ENCODE measurements at regions not wholly inside any gene's neighbourhood (a gene's known extent, or its start where the extent isn't known, plus 50 kb on each side); places are given as distances from the start of the nearest gene placed in this dataset.

GRCh38 chr15:87433871-87434270 lies 822.7 kb downstream of the NTRK3 start:
- ATAC-seq = no peak
- in situ Hi-C loops (cut with HindIII; ENCODE audit: extremely low pct_ligation_motif_present, low pct_unique_long_range_greater_than_20kb) (no loop called here), intact Hi-C loops (cut with micrococcal nuclease; ENCODE audit: unreplicated experiment) (no loop called here)
- no peak for FAIRE-seq
- Histone ChIP-seq H3K27ac (ENCODE audit: extremely low read length, insufficient read depth, low read length) (no peak overlapping the region), H3K9me3 (ENCODE audit: low read length) (peaks cover 80% of the 10 kb centered on the region), H3K9ac (ENCODE audit: insufficient read depth, low read depth, low read length) (no peak overlapping the region), H3K79me2 (ENCODE audit: insufficient read depth, low read length) (no peaks in the 10 kb centered on the region), H4K20me1 (ENCODE audit: insufficient read depth, low read length) (no peaks in the 10 kb centered on the region), H3K4me2 (ENCODE audit: low read depth, low read length) (no peak overlapping the region), H3K27me3 (ENCODE audit: control insufficient read depth in 1 of 2, insufficient read depth in 2 of 2, low read length in 2 of 2) (no peaks in the 10 kb centered on the region), H3K4me1 (ENCODE audit: insufficient read depth, low read length) (no peaks in the 10 kb centered on the region), H3K4me3 (replicated peaks in 1 of 3; ENCODE audit: insufficient read depth in 1 of 3, low read depth in 2 of 3, low read length in 3 of 3) (no peak overlapping the region), H2AFZ (ENCODE audit: low read length) (no peak overlapping the region), H3K36me3 (replicated peaks in 1 of 2; ENCODE audit: control insufficient read depth in 1 of 2, insufficient read depth in 2 of 2, low read length in 2 of 2) (no peaks in the 10 kb centered on the region)
- POLR2A ChIA-PET = no interaction called here
- no peak for DNase-seq (ENCODE audit: low spot score)
- BruUV-seq (replicated peaks) = no TSS peak
- CTCF ChIA-PET (ENCODE audit: low intra/inter-chr PET ratio, low total read pairs) = no interaction called here
- WGBS (ENCODE audit: low lambda C conversion rate) = 0% methylated on average over 1 of the region's 1 CpG
- TF ChIP-seq ELF4 (CRISPR knock-in tag; IDR thresholded peaks at IDR 0.05; ENCODE audit: borderline replicate concordance) = no peak
- TF ChIP-seq CBX2 (IDR thresholded peaks at IDR 0.05; ENCODE audit: low read depth, low read length) = no peak
- no peak for TF ChIP-seq CBX2 (CRISPR knock-in tag; IDR thresholded peaks at IDR 0.05; ENCODE audit: low read depth)
- no peak for TF ChIP-seq RELA (CRISPR knock-in tag; IDR thresholded peaks at IDR 0.05)
- TF ChIP-seq SKIL (CRISPR knock-in tag; IDR thresholded peaks at IDR 0.05; ENCODE audit: borderline replicate concordance) = no peak
- TF ChIP-seq NFYC (CRISPR knock-in tag; IDR thresholded peaks at IDR 0.05) = no peak
- no peak for TF ChIP-seq SP2 (CRISPR knock-in tag; IDR thresholded peaks at IDR 0.05)
- no peak for TF ChIP-seq HMGXB4 (CRISPR knock-in tag; IDR thresholded peaks at IDR 0.05; ENCODE audit: borderline replicate concordance in 1 of 2, low read depth in 1 of 2)
- TF ChIP-seq ZBTB40 (IDR thresholded peaks at IDR 0.05) = no peak
- no peak for TF ChIP-seq ZBTB40 (CRISPR knock-in tag; IDR thresholded peaks at IDR 0.05)
- TF ChIP-seq SP1 (IDR thresholded peaks at IDR 0.05) = no peak
- TF ChIP-seq SP1 (CRISPR knock-in tag; IDR thresholded peaks at IDR 0.05) = no peak
- TF ChIP-seq ZNF33A (CRISPR knock-in tag; IDR thresholded peaks at IDR 0.05; ENCODE audit: borderline replicate concordance) = no peak
- TF ChIP-seq ZBTB42 (CRISPR knock-in tag; IDR thresholded peaks at IDR 0.05) = no peak

Data from HepG2 (cell line).